ENCODE measurements at regions not wholly inside any gene's neighbourhood (a gene's known extent, or its start where the extent isn't known, plus 50 kb on each side); places are given as distances from the start of the nearest gene placed in this dataset.

GRCh38 chr18:61244632-61245031 lies 88.6 kb upstream of the CDH20 start:
- TF ChIP-seq RARB (CRISPR knock-in tag; IDR thresholded peaks at IDR 0.05) (no peak), CTCF (IDR thresholded peaks at IDR 0.05) (no peak), POLR2A (IDR thresholded peaks at IDR 0.05; ENCODE audit: low read length) (no peak)
- TF ChIP-seq, protein P1, sequence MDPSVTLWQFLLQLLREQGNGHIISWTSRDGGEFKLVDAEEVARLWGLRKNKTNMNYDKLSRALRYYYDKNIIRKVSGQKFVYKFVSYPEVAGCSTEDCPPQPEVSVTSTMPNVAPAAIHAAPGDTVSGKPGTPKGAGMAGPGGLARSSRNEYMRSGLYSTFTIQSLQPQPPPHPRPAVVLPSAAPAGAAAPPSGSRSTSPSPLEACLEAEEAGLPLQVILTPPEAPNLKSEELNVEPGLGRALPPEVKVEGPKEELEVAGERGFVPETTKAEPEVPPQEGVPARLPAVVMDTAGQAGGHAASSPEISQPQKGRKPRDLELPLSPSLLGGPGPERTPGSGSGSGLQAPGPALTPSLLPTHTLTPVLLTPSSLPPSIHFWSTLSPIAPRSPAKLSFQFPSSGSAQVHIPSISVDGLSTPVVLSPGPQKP (IDR thresholded peaks at IDR 0.05; ENCODE audit: low read depth, low read length), result no peak
